Activated CD8-positive, alpha-beta memory T cell treated with anti-CD3 and anti-CD28 coated beads, Interleukin-2, amount 10 ng/mL, durations not matched to agents 7 days and 5 days (primary cell): ENCODE measurements at regions not wholly inside any gene's neighbourhood (a gene's known extent, or its start where the extent isn't known, plus 50 kb on each side); places are given as distances from the start of the nearest gene placed in this dataset.

ENCODE experiments used
- ATAC-seq: fragments of 150-1000 bp; cut with Tn5 transposase; one replicate; pipeline ENCODE4 v1.10.0; 2021; ENCODE audit warnings: moderate library complexity
- CTCF ChIA-PET: fragments of 350-600 bp; sonication (Branson Sonifier 250); formaldehyde crosslinking; loops from one replicate; lab custom pipeline; 2021; ENCODE audit warnings: antibody characterized with exemption; lab: Charles Lee
- DNase-seq: peaks from one replicate; pipeline ENCODE4 v3.0.0-alpha.2; 2020
- H3K27ac Mint-ChIP-seq: one replicate; pipeline ENCODE4 v1.8.0; 2021; ENCODE audit warnings: mild to moderate bottlenecking, mixed read lengths
- H3K27me3 Mint-ChIP-seq: one replicate; pipeline ENCODE4 v1.8.0; 2021; ENCODE audit warnings: mixed read lengths
- H3K36me3 Mint-ChIP-seq: one replicate; pipeline ENCODE4 v1.8.0; 2021; ENCODE audit warnings: mild to moderate bottlenecking, mixed read lengths
- H3K4me1 Mint-ChIP-seq: one replicate; pipeline ENCODE4 v1.8.0; 2021; ENCODE audit warnings: mixed read lengths
- H3K4me3 Mint-ChIP-seq: one replicate; pipeline ENCODE4 v1.8.0; 2021; ENCODE audit warnings: mild to moderate bottlenecking, moderate library complexity, mixed read lengths
- H3K9me3 Mint-ChIP-seq: one replicate; pipeline ENCODE4 v1.8.0; 2022; ENCODE audit warnings: low read depth, mixed read lengths

- Mint-ChIP-seq H3K4me1 (peaks cover 24% of the 10 kb centered on the region), H3K9me3 (no peaks in the 10 kb centered on the region), H3K27me3 (peaks cover 19% of the 10 kb centered on the region), H3K36me3 (no peaks in the 10 kb centered on the region), H3K27ac (no peak overlapping the region), H3K4me3 (no peak overlapping the region)
- DNase-seq (no peak), ATAC-seq (no peak)
- CTCF ChIA-PET = no interaction called here
Observed at GRCh38 chr3:160127308-160127707, 97.9 kb upstream of the C3orf80 start.

DNA sequence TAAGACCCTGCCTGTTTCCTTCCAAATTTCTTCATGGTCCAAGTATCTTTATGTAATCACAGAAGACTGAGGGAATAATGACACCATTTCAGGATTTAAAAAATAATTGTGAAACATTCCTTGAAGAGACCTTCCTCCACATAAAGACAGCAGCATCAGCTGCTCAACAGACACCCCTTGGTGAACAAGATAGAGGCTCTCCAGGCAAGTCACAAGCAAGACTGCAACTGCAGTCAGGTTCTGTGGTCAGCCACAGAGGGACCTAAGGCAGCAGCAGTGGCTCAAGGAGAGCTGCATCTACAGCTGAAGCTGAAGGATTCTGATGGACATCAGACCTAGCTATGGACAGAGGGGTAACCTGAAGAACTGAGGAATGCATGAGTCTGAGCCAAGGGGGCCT is 97.2 kb upstream of the C3orf80 start:
- Mint-ChIP-seq H3K27me3 (peaks cover 17% of the 10 kb centered on the region), H3K9me3 (no peaks in the 10 kb centered on the region), H3K4me1 (peaks cover 24% of the 10 kb centered on the region), H3K36me3 (no peaks in the 10 kb centered on the region), H3K27ac (no peak overlapping the region), H3K4me3 (no peak overlapping the region)
- CTCF ChIA-PET = no interaction called here
- DNase-seq (no peak), ATAC-seq (no peak)

DNA sequence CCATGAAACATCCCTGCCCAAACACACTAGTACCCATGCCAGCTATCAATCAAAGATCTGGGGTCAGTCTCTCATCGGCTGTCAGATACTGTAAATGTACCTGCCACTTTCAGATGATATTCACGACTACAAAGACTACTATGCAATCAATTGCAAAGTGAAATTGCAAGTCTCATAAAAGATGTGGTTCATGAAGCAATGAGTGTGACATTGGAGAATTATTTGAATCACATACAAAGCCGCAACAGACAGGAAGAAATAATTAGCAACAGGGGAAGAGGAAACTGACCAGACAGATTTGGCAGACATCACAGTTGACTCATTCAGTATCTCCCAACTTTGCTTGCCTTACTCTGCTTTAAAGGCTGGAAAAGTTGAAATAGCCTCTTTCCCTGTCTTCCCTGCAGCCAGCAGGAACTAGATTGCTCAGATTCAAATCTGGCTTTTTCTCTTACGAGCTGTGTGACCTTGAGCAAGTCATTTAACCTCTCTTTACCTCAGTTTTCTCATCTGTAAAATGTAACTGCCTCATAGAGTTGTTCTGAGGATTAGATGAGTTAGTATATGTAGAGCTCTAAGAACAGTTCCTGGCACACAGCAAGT is 95.7 kb upstream of the C3orf80 start:
- Mint-ChIP-seq H3K4me3 (no peak overlapping the region), H3K27me3 (peaks cover 17% of the 10 kb centered on the region), H3K36me3 (no peaks in the 10 kb centered on the region), H3K9me3 (no peaks in the 10 kb centered on the region), H3K27ac (no peak overlapping the region), H3K4me1 (peaks cover 20% of the 10 kb centered on the region)
- CTCF ChIA-PET = interaction anchor here (1.1 kb wide), 1 partner anchor 97 kb away, joined by 3 read pairs; no protein-coding TSS in a partner anchor
- ATAC-seq (peak; percentile 53), DNase-seq (no peak)

DNA sequence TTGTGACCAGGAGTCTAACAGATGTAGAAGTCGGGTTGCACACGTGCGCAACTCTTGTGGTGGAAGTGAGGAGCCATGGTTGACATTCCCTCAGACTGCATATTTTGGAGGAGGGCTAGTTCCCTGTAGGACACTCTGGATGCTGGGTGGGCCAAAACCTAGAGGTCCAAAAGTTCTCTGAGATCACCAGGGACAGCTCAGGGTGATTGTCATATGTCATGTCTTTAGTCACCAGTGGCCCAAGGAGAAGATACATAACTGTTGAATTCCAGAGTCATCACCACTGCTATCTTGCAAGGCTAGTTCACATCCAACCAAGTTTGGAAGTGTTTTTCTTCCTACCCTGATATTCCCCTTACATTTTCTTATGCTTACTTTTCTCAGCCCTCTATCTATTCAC is 95.2 kb upstream of the C3orf80 start:
- CTCF ChIA-PET = interaction anchor here (1.1 kb wide), 1 partner anchor 98 kb away, joined by 3 read pairs; no protein-coding TSS in a partner anchor
- ATAC-seq (no peak), DNase-seq (no peak)
- H3K4me1 Mint-ChIP-seq = peaks cover 20% of the 10 kb centered on the region
- no peaks in the 10 kb centered on the region for H3K36me3 Mint-ChIP-seq
- no peak overlapping the region for H3K4me3 Mint-ChIP-seq
- no peaks in the 10 kb centered on the region for H3K9me3 Mint-ChIP-seq
- no peak overlapping the region for H3K27ac Mint-ChIP-seq
- peaks cover 17% of the 10 kb centered on the region for H3K27me3 Mint-ChIP-seq

DNA sequence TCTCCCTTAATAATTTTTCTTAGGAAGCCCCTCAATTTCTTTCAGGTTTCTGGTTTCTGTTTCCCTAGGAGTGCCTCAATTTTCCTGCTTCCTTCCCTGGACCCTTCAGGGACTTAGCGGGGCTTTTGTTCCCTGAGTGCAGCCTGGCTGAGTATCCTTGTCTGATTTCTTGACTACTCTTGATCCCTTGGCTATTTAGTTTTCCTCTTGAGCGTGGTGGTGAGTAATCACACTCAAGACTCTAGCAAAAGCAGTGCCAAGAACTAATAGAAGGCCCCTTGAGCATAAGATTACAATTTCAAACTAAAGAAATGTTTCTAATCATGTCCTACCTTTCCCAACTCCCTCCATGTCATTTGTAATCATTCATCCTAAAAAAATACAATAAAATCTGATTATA is 94.3 kb upstream of the C3orf80 start:
- Mint-ChIP-seq H3K9me3 (no peaks in the 10 kb centered on the region), H3K4me1 (peaks cover 26% of the 10 kb centered on the region), H3K36me3 (no peaks in the 10 kb centered on the region), H3K27ac (no peak overlapping the region), H3K4me3 (no peak overlapping the region), H3K27me3 (peaks cover 17% of the 10 kb centered on the region)
- ATAC-seq = no peak
- CTCF ChIA-PET = interaction anchor here (1.6 kb wide), 1 partner anchor 142 kb away, joined by 4 read pairs; the partner anchor contains the start of gene IL12A
- DNase-seq = no peak

DNA sequence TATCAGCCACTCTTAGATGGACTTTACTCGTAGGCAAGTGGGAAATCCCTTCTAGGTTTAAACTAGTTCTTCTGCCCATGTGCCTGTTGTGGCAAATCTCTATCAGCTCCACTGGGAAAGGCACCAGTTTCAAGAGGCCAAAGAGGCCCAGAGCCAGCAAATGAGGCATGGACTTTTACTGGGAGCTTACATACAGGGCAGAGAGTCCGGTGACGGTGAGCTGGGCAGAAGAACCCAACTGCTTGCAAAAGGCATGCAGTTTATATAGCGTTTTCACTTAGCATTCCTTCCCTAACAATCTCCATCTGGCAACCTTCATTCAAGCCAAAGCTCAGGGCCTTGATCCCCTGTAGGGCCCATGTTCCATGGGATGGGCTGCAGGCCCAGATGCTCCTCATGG is 93.0 kb upstream of the C3orf80 start:
- DNase-seq (no peak), ATAC-seq (no peak)
- no peak overlapping the region for H3K27ac Mint-ChIP-seq
- peaks cover 28% of the 10 kb centered on the region for H3K4me1 Mint-ChIP-seq
- no peaks in the 10 kb centered on the region for H3K9me3 Mint-ChIP-seq
- H3K4me3 Mint-ChIP-seq = no peak overlapping the region
- H3K27me3 Mint-ChIP-seq = peaks cover 9% of the 10 kb centered on the region
- H3K36me3 Mint-ChIP-seq = no peaks in the 10 kb centered on the region
- CTCF ChIA-PET = interaction anchor here (1.6 kb wide), 2 partner anchors 144 to 248 kb away, joined by 4 read pairs; partner anchors contain the start of gene IL12A

GRCh38 chr3:160133757-160134156 is 91.5 kb upstream of the C3orf80 start:
- CTCF ChIA-PET = interaction anchor here (0.8 to 1.6 kb wide), 3 partner anchors 18 to 249 kb away, joined by 4 to 6 read pairs (median 5); no protein-coding TSS in a partner anchor

DNA sequence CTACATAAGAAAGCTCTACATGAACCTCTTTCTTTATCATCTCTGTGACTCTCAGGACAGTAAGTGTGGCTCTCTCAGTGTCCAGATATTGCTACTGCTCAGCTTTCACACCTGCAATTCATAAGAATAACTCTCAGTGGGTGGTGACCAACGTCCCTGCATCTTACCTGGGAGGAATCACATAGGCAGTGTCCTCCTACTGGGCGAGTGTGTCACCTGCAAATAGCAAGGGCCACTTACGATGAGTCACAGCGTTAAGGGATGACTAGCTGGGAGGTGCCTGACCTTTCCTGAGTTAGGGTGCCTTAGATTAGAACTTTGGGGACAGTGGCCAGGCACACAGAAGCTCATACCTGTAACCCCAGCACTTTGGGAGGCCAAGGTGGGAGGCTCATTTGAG is 90.8 kb upstream of the C3orf80 start:
- no peaks in the 10 kb centered on the region for H3K36me3 Mint-ChIP-seq
- ATAC-seq (no peak), DNase-seq (no peak)
- H3K4me3 Mint-ChIP-seq = no peak overlapping the region
- H3K4me1 Mint-ChIP-seq = peaks cover 16% of the 10 kb centered on the region
- peaks cover under 1% of the 10 kb centered on the region for H3K27me3 Mint-ChIP-seq
- CTCF ChIA-PET = interaction anchor here (1.2 kb wide), 1 partner anchor 102 kb away, joined by 6 read pairs; no protein-coding TSS in a partner anchor
- no peaks in the 10 kb centered on the region for H3K9me3 Mint-ChIP-seq
- H3K27ac Mint-ChIP-seq = no peak overlapping the region

More at GRCh38 chr3:160133757-160134156, 91.5 kb upstream of the C3orf80 start:
- H3K36me3 Mint-ChIP-seq = no peaks in the 10 kb centered on the region
- H3K4me1 Mint-ChIP-seq = peaks cover 22% of the 10 kb centered on the region
- H3K27ac Mint-ChIP-seq = no peak overlapping the region
- H3K27me3 Mint-ChIP-seq = peaks cover 3% of the 10 kb centered on the region
- no peak for DNase-seq
- H3K9me3 Mint-ChIP-seq = no peaks in the 10 kb centered on the region
- no peak for ATAC-seq
- H3K4me3 Mint-ChIP-seq = no peak overlapping the region

DNA sequence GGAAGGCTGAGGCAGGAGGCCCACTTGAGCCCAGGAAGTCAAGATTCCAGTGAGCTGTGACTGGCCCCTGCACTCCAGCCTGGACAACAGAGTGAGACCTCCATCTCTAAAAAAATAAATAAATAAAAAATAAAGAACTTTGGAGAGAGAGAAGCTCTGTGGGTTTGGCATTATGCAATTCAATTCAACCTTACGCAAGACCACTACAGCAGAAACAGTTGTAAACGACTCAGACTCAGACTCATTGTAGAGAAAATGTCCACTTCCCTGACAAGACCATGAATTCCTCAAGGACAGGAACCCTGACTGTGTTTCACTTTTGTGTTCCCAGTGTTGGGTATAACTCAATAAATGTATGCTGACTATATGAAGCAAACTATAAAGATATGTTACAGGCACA is 90.3 kb upstream of the C3orf80 start:
- Mint-ChIP-seq H3K4me1 (peaks cover 11% of the 10 kb centered on the region), H3K36me3 (no peaks in the 10 kb centered on the region), H3K27me3 (no peaks in the 10 kb centered on the region), H3K9me3 (no peaks in the 10 kb centered on the region), H3K27ac (no peak overlapping the region), H3K4me3 (no peak overlapping the region)
- DNase-seq (no peak), ATAC-seq (no peak)
- CTCF ChIA-PET = no interaction called here

DNA sequence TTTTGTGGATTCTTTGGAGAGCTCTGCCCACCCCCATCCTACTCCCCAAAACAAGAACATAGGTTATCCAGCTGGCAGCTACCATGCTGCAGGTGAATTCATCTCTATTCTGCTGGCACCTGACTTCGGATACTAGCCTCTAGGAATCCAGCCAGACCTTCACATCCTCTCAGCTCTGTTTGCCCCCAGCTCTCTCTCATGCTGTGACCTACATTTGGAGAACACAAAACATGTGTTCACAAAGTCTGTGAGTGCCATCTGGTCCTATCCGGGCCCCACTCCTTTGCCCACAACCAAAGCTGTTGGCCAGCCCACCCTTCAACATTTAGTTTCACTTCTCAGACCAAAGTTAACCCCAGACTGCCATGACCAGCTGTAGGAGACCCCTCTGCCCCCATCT is 89.4 kb upstream of the C3orf80 start:
- H3K4me3 Mint-ChIP-seq = no peak overlapping the region
- H3K27me3 Mint-ChIP-seq = no peaks in the 10 kb centered on the region
- peaks cover 3% of the 10 kb centered on the region for H3K36me3 Mint-ChIP-seq
- H3K9me3 Mint-ChIP-seq = no peaks in the 10 kb centered on the region
- no peak overlapping the region for H3K27ac Mint-ChIP-seq
- ATAC-seq (no peak), DNase-seq (no peak)
- H3K4me1 Mint-ChIP-seq = peaks cover 12% of the 10 kb centered on the region
- CTCF ChIA-PET = interaction anchor here (1.6 kb wide), 1 partner anchor 103 kb away, joined by 3 read pairs; no protein-coding TSS in a partner anchor

GRCh38 chr3:160136421-160136820 is 88.8 kb upstream of the C3orf80 start:
- DNase-seq = no peak
- Mint-ChIP-seq H3K36me3 (peaks cover 6% of the 10 kb centered on the region), H3K4me1 (peaks cover 17% of the 10 kb centered on the region)

GRCh38 chr3:160139291-160139690 is 85.9 kb upstream of the C3orf80 start:
- DNase-seq (no peak), ATAC-seq (no peak)
- Mint-ChIP-seq H3K36me3 (peaks cover 8% of the 10 kb centered on the region), H3K27me3 (no peaks in the 10 kb centered on the region), H3K27ac (no peak overlapping the region), H3K9me3 (peaks cover 9% of the 10 kb centered on the region), H3K4me1 (peaks cover 17% of the 10 kb centered on the region), H3K4me3 (no peak overlapping the region)
- CTCF ChIA-PET = interaction anchor here (1.4 kb wide), 1 partner anchor 23 kb away, joined by 3 read pairs; no protein-coding TSS in a partner anchor

More at GRCh38 chr3:160136421-160136820, 88.8 kb upstream of the C3orf80 start:
- Mint-ChIP-seq H3K27ac (no peak overlapping the region), H3K4me3 (no peak overlapping the region), H3K9me3 (no peaks in the 10 kb centered on the region), H3K27me3 (no peaks in the 10 kb centered on the region)
- CTCF ChIA-PET = interaction anchor here (1.6 kb wide), 1 partner anchor 104 kb away, joined by 3 read pairs; no protein-coding TSS in a partner anchor
- no peak for ATAC-seq

DNA sequence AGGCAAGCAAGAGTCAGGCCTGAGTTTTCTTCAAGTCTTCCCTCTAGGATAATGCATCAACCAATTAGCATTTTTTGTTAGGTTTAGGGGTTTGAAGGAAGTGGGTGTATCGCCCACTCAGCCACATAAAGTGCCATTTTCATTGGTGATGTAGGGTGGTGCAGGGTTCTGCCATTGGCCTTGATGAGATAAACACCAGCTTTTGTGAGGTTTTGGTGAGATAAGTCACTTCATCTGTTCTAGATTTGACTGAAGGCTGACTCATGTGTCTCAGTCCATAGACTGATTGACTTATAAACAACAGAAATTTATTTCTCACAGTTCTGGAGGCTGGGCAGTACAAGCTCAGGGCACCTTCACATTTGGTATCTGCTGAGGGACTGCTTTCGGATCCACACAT is 84.5 kb upstream of the C3orf80 start:
- no peaks in the 10 kb centered on the region for H3K27me3 Mint-ChIP-seq
- peaks cover 13% of the 10 kb centered on the region for H3K4me1 Mint-ChIP-seq
- H3K4me3 Mint-ChIP-seq = no peak overlapping the region
- peaks cover 8% of the 10 kb centered on the region for H3K36me3 Mint-ChIP-seq
- ATAC-seq = peak; percentile 68
- no peak for DNase-seq
- H3K27ac Mint-ChIP-seq = no peak overlapping the region
- CTCF ChIA-PET = no interaction called here
- peaks cover 9% of the 10 kb centered on the region for H3K9me3 Mint-ChIP-seq
